ENCODE measurements at regions not wholly inside any gene's neighbourhood (a gene's known extent, or its start where the extent isn't known, plus 50 kb on each side); places are given as distances from the start of the nearest gene placed in this dataset.

GRCh38 chr7:136150311-136150710 lies 173.2 kb upstream of the MTPN start:
- TF ChIP-seq ELF4 (IDR thresholded peaks at IDR 0.05) (no peak), PKNOX1 (IDR thresholded peaks at IDR 0.05) (no peak), SP1 (IDR thresholded peaks at IDR 0.05) (no peak)

All from HEK293T (cell line).